Ishikawa (cell line): ENCODE measurements at regions not wholly inside any gene's neighbourhood (a gene's known extent, or its start where the extent isn't known, plus 50 kb on each side); places are given as distances from the start of the nearest gene placed in this dataset.

Experiments used
- CEBPB ChIP-seq: IDR thresholded peaks from 2 replicates; pipeline ENCODE4 v1.6.1; 2012
- CREB1 ChIP-seq: IDR thresholded peaks from 2 replicates; pipeline ENCODE4 v1.6.1; 2012; ENCODE audit warnings: low read depth
- EGR1 ChIP-seq: IDR thresholded peaks from 2 replicates; pipeline ENCODE4 v1.6.1; 2012
- EP300 ChIP-seq: IDR thresholded peaks from 2 replicates; pipeline ENCODE4 v1.6.1; 2012; ENCODE audit warnings: borderline replicate concordance
- FOXM1 ChIP-seq: IDR thresholded peaks from 2 replicates; pipeline ENCODE4 v1.6.1; 2012; ENCODE audit warnings: low read depth, borderline replicate concordance
- NFIC ChIP-seq: IDR thresholded peaks from 2 replicates; pipeline ENCODE4 v1.6.1; 2012
- RAD21 ChIP-seq: IDR thresholded peaks from 2 replicates; pipeline ENCODE4 v1.6.1; 2012; ENCODE audit warnings: low read depth
- TAF1 ChIP-seq: IDR thresholded peaks from 2 replicates; pipeline ENCODE4 v1.6.1; 2012; ENCODE audit warnings: low read depth, mild to moderate bottlenecking
- TCF12 ChIP-seq: IDR thresholded peaks from 2 replicates; pipeline ENCODE4 v1.6.1; 2012; ENCODE audit warnings: low read depth
- TEAD4 ChIP-seq: IDR thresholded peaks from 2 replicates; pipeline ENCODE4 v1.6.1; 2012
- USF1 ChIP-seq: IDR thresholded peaks from 2 replicates; pipeline ENCODE4 v1.6.1; 2012
- YY1 ChIP-seq: IDR thresholded peaks from 2 replicates; pipeline ENCODE4 v1.6.1; 2012; ENCODE audit warnings: low read depth
- ZBTB7A ChIP-seq: IDR thresholded peaks from 2 replicates; pipeline ENCODE4 v1.6.1; 2012; ENCODE audit warnings: low read depth
- TF ChIP-seq, protein P1 (sequence below): IDR thresholded peaks from 2 replicates; pipeline ENCODE4 v1.6.1; 2012; ENCODE audit warnings: low read depth, mild to moderate bottlenecking
- TF ChIP-seq, protein P2 (sequence below): IDR thresholded peaks from 2 replicates; pipeline ENCODE4 v1.6.1; 2012

- TF ChIP-seq TCF12 (no peak), YY1 (no peak), EGR1 (no peak), ZBTB7A (no peak), CREB1 (no peak), EP300 (no peak), TEAD4 (no peak)
- TF ChIP-seq, protein P1, sequence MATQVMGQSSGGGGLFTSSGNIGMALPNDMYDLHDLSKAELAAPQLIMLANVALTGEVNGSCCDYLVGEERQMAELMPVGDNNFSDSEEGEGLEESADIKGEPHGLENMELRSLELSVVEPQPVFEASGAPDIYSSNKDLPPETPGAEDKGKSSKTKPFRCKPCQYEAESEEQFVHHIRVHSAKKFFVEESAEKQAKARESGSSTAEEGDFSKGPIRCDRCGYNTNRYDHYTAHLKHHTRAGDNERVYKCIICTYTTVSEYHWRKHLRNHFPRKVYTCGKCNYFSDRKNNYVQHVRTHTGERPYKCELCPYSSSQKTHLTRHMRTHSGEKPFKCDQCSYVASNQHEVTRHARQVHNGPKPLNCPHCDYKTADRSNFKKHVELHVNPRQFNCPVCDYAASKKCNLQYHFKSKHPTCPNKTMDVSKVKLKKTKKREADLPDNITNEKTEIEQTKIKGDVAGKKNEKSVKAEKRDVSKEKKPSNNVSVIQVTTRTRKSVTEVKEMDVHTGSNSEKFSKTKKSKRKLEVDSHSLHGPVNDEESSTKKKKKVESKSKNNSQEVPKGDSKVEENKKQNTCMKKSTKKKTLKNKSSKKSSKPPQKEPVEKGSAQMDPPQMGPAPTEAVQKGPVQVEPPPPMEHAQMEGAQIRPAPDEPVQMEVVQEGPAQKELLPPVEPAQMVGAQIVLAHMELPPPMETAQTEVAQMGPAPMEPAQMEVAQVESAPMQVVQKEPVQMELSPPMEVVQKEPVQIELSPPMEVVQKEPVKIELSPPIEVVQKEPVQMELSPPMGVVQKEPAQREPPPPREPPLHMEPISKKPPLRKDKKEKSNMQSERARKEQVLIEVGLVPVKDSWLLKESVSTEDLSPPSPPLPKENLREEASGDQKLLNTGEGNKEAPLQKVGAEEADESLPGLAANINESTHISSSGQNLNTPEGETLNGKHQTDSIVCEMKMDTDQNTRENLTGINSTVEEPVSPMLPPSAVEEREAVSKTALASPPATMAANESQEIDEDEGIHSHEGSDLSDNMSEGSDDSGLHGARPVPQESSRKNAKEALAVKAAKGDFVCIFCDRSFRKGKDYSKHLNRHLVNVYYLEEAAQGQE = no peak
These were observed 217.0 kb upstream of the PIEZO2 start for GRCh38 chr18:11366410-11366809.

DNA sequence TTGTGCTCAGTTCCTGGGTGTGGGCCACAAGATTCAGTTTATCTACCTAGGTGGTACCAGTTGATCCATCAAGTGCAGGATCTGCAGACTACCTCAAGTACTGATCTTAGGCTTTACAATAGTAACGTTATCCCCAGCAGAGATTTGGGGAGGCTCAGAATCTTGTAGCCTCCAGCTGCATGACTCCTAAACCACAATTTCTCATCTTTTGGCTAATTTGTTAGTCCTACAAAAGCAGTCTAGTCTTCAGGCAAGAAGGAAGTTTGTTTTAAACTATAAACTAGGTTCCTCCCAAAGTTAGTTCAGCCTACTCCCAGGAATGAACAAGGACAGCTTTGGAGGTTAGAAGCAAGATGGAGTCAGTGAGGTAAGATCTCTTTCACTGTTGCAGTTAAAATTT is 213.5 kb upstream of the PIEZO2 start:
- TF ChIP-seq TEAD4 (no peak), FOXM1 (no peak), EGR1 (no peak), TCF12 (no peak), RAD21 (no peak), EP300 (no peak), ZBTB7A (no peak), YY1 (no peak), TAF1 (no peak), CREB1 (no peak), NFIC (no peak)
- TF ChIP-seq, protein P1 = no peak
- TF ChIP-seq, protein P2, sequence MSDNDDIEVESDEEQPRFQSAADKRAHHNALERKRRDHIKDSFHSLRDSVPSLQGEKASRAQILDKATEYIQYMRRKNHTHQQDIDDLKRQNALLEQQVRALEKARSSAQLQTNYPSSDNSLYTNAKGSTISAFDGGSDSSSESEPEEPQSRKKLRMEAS = no peak

DNA sequence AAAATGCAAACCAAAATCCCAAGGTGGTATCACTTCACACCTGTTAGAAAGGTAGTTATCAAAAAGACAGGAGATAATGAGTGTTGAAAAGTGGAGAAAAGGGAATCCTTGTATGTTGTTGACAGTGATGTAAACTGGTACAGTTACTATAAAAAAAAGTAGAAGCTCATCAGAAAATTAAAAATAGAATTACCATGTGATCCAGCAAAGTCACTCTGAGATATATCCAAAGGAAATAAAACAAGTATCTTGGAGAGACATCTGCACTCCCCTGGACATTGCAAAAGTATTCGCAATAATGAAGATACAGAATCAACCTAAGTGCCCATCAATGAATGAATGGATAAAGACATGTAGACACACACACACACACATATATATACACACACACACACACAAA is 208.3 kb upstream of the PIEZO2 start:
- no peak for TF ChIP-seq EGR1
- TF ChIP-seq YY1 = no peak
- TF ChIP-seq TCF12 = no peak
- TF ChIP-seq ZBTB7A = no peak
- TF ChIP-seq EP300 = no peak
- no peak for TF ChIP-seq TAF1
- no peak for TF ChIP-seq TEAD4
- no peak for TF ChIP-seq CEBPB
- TF ChIP-seq CREB1 = no peak
- TF ChIP-seq FOXM1 = no peak

DNA sequence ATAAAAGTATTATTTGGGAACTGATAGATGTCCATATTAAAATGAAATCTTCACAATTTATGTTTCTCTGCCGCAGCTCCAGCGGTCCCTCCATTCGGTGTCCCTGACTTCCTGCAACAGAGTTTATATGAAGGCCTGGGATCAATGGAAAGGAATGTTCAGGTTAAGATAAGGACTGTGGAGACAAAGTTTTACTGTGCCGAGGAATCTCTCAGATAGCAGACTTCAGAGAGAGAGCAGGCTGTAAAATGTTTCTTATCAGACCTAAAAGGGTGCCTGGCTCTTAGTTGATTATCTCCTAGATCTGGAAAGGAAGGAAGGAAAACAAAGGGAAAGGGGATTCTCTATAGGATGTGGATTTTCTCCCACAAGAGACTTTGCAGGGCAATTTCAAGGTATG is 193.7 kb upstream of the PIEZO2 start:
- TF ChIP-seq TCF12 (no peak), TEAD4 (no peak), ZBTB7A (no peak), USF1 (no peak), NFIC (no peak), YY1 (no peak), EP300 (no peak), CEBPB (no peak), FOXM1 (no peak), CREB1 (no peak), EGR1 (no peak), RAD21 (no peak), TAF1 (no peak)
- TF ChIP-seq, protein P1 = no peak
- TF ChIP-seq, protein P2 = no peak

DNA sequence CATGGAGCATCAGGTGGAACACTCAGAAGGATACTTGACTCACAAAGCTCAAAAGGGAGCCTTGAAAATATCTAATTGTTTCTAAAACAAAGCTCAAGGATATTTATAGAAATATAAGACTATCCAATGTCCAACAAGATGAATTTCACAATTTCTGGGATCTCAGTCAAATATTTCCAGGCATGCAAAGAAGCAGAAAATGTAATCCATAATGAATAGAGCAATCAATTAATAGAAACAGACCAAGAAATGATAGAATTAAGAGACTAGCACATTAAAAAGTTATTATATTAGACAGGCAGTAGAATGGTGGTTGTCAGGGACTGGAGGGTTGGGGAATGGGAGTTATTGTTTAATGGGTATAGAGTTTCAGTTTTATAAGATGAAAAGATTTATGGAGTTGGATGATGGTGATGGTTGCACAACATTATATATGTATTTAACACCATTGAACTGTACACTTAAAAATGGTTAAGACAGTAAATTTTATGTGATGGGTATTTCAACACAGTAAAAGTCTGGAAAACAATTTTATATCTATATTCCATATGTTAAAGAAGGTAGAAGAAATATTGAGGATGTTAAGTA is 189.9 kb upstream of the PIEZO2 start:
- TF ChIP-seq FOXM1 = no peak
- TF ChIP-seq NFIC = no peak
- no peak for TF ChIP-seq TCF12
- TF ChIP-seq RAD21 = no peak
- no peak for TF ChIP-seq TEAD4
- TF ChIP-seq ZBTB7A = no peak
- TF ChIP-seq, protein P2 = no peak
- TF ChIP-seq TAF1 = no peak
- no peak for TF ChIP-seq EGR1
- no peak for TF ChIP-seq CREB1
- TF ChIP-seq YY1 = no peak
- TF ChIP-seq, protein P1 = no peak
- no peak for TF ChIP-seq USF1
- no peak for TF ChIP-seq CEBPB
